Parathyroid adenoma (tissue), 2 donors: ENCODE measurements at regions not wholly inside any gene's neighbourhood (a gene's known extent, or its start where the extent isn't known, plus 50 kb on each side); places are given as distances from the start of the nearest gene placed in this dataset.
"Not testable (repeated sequence)": the region's sequence is repeated elsewhere in the genome, so short reads cannot be mapped to it uniquely, and the experiment has no call there.

Source experiments
- H2AFZ ChIP-seq: fragments of 300-600 bp; sonication (generic); one replicate; pipeline ENCODE4 v1.7.0; 2017; ENCODE audit warnings: antibody characterized with exemption, mild to moderate bottlenecking
- H3K27ac ChIP-seq: fragments of 300-600 bp; sonication (generic); one replicate; pipeline ENCODE4 v1.7.0; 2017
- H3K27me3 ChIP-seq: fragments of 300-600 bp; sonication (generic); one replicate; pipeline ENCODE4 v1.7.0; 2017; ENCODE audit warnings: low read length; ENCODE audit not compliant: control insufficient read depth, insufficient read depth
- H3K36me3 ChIP-seq: fragments of 300-600 bp; sonication (generic); one replicate; pipeline ENCODE4 v1.7.0; 2017; ENCODE audit warnings: low read length; ENCODE audit not compliant: control insufficient read depth, insufficient read depth
- H3K4me1 ChIP-seq: fragments of 300-600 bp; sonication (generic); one replicate; pipeline ENCODE4 v1.7.0; 2017; ENCODE audit warnings: control low read depth
- H3K4me2 ChIP-seq: fragments of 300-600 bp; sonication (generic); one replicate; pipeline ENCODE4 v1.7.0; 2017; ENCODE audit warnings: low read length
- H3K4me3 ChIP-seq: fragments of 300-600 bp; sonication (generic); one replicate; pipeline ENCODE4 v1.7.0; 2017; ENCODE audit warnings: low read depth, low read length
- H3K79me2 ChIP-seq: fragments of 300-600 bp; sonication (generic); one replicate; pipeline ENCODE4 v1.7.0; 2017; ENCODE audit warnings: control low read depth
- H3K9ac ChIP-seq: fragments of 300-600 bp; sonication (generic); one replicate; pipeline ENCODE4 v1.7.0; 2017; ENCODE audit warnings: mild to moderate bottlenecking
- H3K9me3 ChIP-seq: fragments of 300-600 bp; sonication (generic); one replicate; pipeline ENCODE4 v1.7.0; 2017; ENCODE audit warnings: low read length; ENCODE audit not compliant: control insufficient read depth
- TF ChIP-seq, protein P1 (sequence below): fragments of 300-600 bp; sonication (generic); IDR thresholded peaks from one replicate; pipeline ENCODE4 v1.7.0; 2017; ENCODE audit warnings: antibody characterized with exemption, mild to moderate bottlenecking
- donor health status: primary hyperparathyroidism.

- no peaks in the 10 kb centered on the region for H3K36me3 ChIP-seq
- no peak overlapping the region for H3K4me2 ChIP-seq
- no peaks in the 10 kb centered on the region for H3K27me3 ChIP-seq
- no peaks in the 10 kb centered on the region for H3K79me2 ChIP-seq
- H2AFZ ChIP-seq = no peak overlapping the region
- H3K9ac ChIP-seq = no peak overlapping the region
- H3K4me1 ChIP-seq = no peaks in the 10 kb centered on the region
- H3K4me3 ChIP-seq = no peak overlapping the region
- no peak overlapping the region for H3K27ac ChIP-seq
- TF ChIP-seq, protein P1, sequence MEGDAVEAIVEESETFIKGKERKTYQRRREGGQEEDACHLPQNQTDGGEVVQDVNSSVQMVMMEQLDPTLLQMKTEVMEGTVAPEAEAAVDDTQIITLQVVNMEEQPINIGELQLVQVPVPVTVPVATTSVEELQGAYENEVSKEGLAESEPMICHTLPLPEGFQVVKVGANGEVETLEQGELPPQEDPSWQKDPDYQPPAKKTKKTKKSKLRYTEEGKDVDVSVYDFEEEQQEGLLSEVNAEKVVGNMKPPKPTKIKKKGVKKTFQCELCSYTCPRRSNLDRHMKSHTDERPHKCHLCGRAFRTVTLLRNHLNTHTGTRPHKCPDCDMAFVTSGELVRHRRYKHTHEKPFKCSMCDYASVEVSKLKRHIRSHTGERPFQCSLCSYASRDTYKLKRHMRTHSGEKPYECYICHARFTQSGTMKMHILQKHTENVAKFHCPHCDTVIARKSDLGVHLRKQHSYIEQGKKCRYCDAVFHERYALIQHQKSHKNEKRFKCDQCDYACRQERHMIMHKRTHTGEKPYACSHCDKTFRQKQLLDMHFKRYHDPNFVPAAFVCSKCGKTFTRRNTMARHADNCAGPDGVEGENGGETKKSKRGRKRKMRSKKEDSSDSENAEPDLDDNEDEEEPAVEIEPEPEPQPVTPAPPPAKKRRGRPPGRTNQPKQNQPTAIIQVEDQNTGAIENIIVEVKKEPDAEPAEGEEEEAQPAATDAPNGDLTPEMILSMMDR = no peak
- H3K9me3 ChIP-seq = no peaks in the 10 kb centered on the region
Observed at GRCh38 chr6:125380474-125380873, 78.7 kb upstream of the HDDC2 start.

DNA sequence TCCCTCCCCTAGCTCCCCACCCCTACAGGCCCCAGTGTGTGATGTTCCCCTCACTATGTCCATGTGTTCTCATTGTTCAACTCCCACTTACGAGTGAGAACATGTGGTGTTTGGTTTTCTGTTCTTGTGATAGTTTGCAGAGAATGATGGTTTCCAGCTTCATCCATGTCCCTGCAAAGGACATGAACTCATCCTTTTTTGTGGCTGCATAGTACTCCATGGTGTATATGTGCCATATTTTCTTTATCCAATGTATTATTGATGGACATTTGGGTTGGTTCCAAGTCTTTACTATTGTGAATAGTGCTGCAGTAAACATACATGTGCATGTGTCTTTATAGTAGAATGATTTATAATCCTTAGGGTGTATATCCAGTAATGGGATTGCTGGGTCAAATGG is 84.6 kb upstream of the HDDC2 start:
- not testable (repeated sequence) for H3K36me3 ChIP-seq, H3K9ac ChIP-seq, H3K79me2 ChIP-seq, H3K4me1 ChIP-seq, H3K4me2 ChIP-seq, H3K27me3 ChIP-seq, H2AFZ ChIP-seq, H3K27ac ChIP-seq, H3K9me3 ChIP-seq, H3K4me3 ChIP-seq

GRCh38 chr6:125392682-125393081 is 90.9 kb upstream of the HDDC2 start:
- Histone ChIP-seq H3K36me3 (no peaks in the 10 kb centered on the region), H2AFZ (no peak overlapping the region)

GRCh38 chr6:125393449-125393858 is 91.7 kb upstream of the HDDC2 start:
- Histone ChIP-seq H3K4me2 (no peak overlapping the region), H3K36me3 (no peaks in the 10 kb centered on the region), H3K4me3 (no peak overlapping the region), H3K9me3 (no peaks in the 10 kb centered on the region), H3K9ac (no peak overlapping the region), H3K4me1 (no peaks in the 10 kb centered on the region), H3K27ac (no peak overlapping the region), H3K79me2 (no peaks in the 10 kb centered on the region), H3K27me3 (no peaks in the 10 kb centered on the region), H2AFZ (no peak overlapping the region)
- TF ChIP-seq, protein P1 = no peak

More at GRCh38 chr6:125392682-125393081, 90.9 kb upstream of the HDDC2 start:
- Histone ChIP-seq H3K79me2 (no peaks in the 10 kb centered on the region), H3K27me3 (no peaks in the 10 kb centered on the region), H3K4me3 (no peak overlapping the region), H3K4me2 (no peak overlapping the region), H3K27ac (no peak overlapping the region), H3K9me3 (no peaks in the 10 kb centered on the region), H3K4me1 (no peaks in the 10 kb centered on the region), H3K9ac (no peak overlapping the region)
- TF ChIP-seq, protein P1 = no peak

- Histone ChIP-seq H3K9me3 (no peaks in the 10 kb centered on the region), H3K4me1 (no peaks in the 10 kb centered on the region), H3K4me2 (no peak overlapping the region), H3K9ac (no peak overlapping the region), H3K27me3 (no peaks in the 10 kb centered on the region), H3K4me3 (no peak overlapping the region), H2AFZ (no peak overlapping the region), H3K79me2 (no peaks in the 10 kb centered on the region), H3K27ac (no peak overlapping the region), H3K36me3 (no peaks in the 10 kb centered on the region)
- TF ChIP-seq, protein P1 = no peak
Observed at GRCh38 chr6:125406741-125407140, 105.0 kb upstream of the HDDC2 start.
